ENCODE measurements at regions not wholly inside any gene's neighbourhood (a gene's known extent, or its start where the extent isn't known, plus 50 kb on each side); places are given as distances from the start of the nearest gene placed in this dataset.
"Not testable (repeated sequence)": the region's sequence is repeated elsewhere in the genome, so short reads cannot be mapped to it uniquely, and the experiment has no call there.

DNA sequence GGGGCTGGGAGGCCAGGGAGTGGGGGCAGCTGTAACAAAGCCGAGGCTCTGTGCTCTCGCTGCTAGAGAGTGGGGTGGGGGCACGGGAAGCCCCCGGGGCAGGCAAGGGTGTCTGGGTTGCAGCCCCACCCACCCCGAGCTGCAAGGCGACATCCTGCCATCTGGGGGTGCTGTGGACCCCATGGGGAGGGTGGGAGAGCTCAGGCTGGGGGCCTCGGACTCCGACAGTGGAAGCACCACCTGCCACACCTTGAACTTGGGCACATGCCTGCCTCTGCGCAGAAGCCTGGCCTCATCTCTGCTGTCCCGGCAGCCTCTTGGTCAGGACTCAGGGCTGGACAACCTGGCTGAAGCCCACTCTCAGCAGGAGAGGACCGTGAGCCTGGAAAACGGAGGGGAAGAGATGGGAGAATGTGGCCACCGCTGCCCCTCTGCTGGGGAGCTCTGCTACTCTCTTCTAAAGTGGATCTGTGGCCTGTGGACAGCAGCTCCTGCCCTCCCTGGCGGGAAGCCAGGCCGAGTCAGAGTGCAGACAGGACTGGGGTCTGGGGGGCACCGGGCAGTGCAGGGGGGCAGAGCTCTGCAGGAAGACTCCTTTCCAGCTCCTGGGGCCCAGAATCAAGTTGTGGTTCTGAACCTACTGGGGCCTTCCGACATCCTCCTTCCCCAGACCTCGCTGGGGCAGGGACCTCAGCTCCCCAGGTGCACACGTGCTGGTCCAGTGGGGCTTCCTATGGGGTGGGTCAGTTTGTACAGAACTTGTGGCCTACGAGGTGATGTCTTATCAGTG lies 207.2 kb downstream of the BANP start:
- dilution Hi-C loops (cut with MboI; ENCODE audit: extremely low pct_ligation_motif_present, low sequenced_read_pairs); H3K36me3 ChIP-seq (ENCODE audit: control insufficient read depth in 2 of 2, extremely low read depth in 1 of 2, insufficient read depth in 2 of 2, low read length in 2 of 2); FAIRE-seq; H3K27ac ChIP-seq (ENCODE audit: insufficient read depth, low read depth, low read length); H3K4me3 ChIP-seq (replicated peaks in 1 of 3; ENCODE audit: insufficient read depth in 1 of 3, low read depth in 1 of 3, low read length in 3 of 3); H3K9me1 ChIP-seq (replicated peaks; ENCODE audit: control insufficient read depth, extremely low read depth, insufficient read depth, low read length); DNase-seq (ENCODE audit: low read depth, low spot score); H3K79me2 ChIP-seq (ENCODE audit: control insufficient read depth, insufficient read depth, low read length); H3K4me2 ChIP-seq (ENCODE audit: insufficient read depth, low read length); H3K9ac ChIP-seq (replicated peaks; ENCODE audit: extremely low read depth, insufficient read depth, low read length); H3K9me3 ChIP-seq (replicated peaks; ENCODE audit: control insufficient read depth, insufficient read depth, low read length); intact Hi-C loops (cut with micrococcal nuclease); CTCF ChIA-PET; H2AFZ ChIP-seq (ENCODE audit: low read depth, low read length); H3K27me3 ChIP-seq (ENCODE audit: control insufficient read depth in 2 of 2, insufficient read depth in 2 of 2, low read length in 2 of 2); POLR2A ChIA-PET; H3K4me1 ChIP-seq (ENCODE audit: control insufficient read depth, extremely low read depth, insufficient read depth, low read length); BruUV-seq (replicated peaks); H4K20me1 ChIP-seq (replicated peaks; ENCODE audit: control insufficient read depth, extremely low read depth, insufficient read depth, low read length): not testable (repeated sequence)
- peak in 1 of 2 donors; percentile 4 for TF ChIP-seq CTCF (IDR thresholded peaks at IDR 0.05; ENCODE audit: extremely low read depth in 1 of 2, insufficient read depth in 1 of 2, low read depth in 1 of 2, low read length in 2 of 2)

GRCh38 chr16:88159046-88159896 lies 208.0 kb downstream of the BANP start:
- dilution Hi-C loops (cut with MboI; ENCODE audit: extremely low pct_ligation_motif_present, low sequenced_read_pairs); H3K79me2 ChIP-seq (ENCODE audit: control insufficient read depth, insufficient read depth, low read length); H4K20me1 ChIP-seq (replicated peaks; ENCODE audit: control insufficient read depth, extremely low read depth, insufficient read depth, low read length); H3K9me3 ChIP-seq (replicated peaks; ENCODE audit: control insufficient read depth, insufficient read depth, low read length); H3K4me3 ChIP-seq (replicated peaks in 1 of 3; ENCODE audit: insufficient read depth in 1 of 3, low read depth in 1 of 3, low read length in 3 of 3); FAIRE-seq; H3K36me3 ChIP-seq (ENCODE audit: control insufficient read depth in 2 of 2, extremely low read depth in 1 of 2, insufficient read depth in 2 of 2, low read length in 2 of 2); H2AFZ ChIP-seq (ENCODE audit: low read depth, low read length); intact Hi-C loops (cut with micrococcal nuclease); H3K4me1 ChIP-seq (ENCODE audit: control insufficient read depth, extremely low read depth, insufficient read depth, low read length); BruUV-seq (replicated peaks); H3K27me3 ChIP-seq (ENCODE audit: control insufficient read depth in 2 of 2, insufficient read depth in 2 of 2, low read length in 2 of 2); H3K4me2 ChIP-seq (ENCODE audit: insufficient read depth, low read length); H3K27ac ChIP-seq (ENCODE audit: insufficient read depth, low read depth, low read length); DNase-seq (ENCODE audit: low read depth, low spot score); H3K9ac ChIP-seq (replicated peaks; ENCODE audit: extremely low read depth, insufficient read depth, low read length); CTCF ChIA-PET; POLR2A ChIA-PET; H3K9me1 ChIP-seq (replicated peaks; ENCODE audit: control insufficient read depth, extremely low read depth, insufficient read depth, low read length): not testable (repeated sequence)

DNA sequence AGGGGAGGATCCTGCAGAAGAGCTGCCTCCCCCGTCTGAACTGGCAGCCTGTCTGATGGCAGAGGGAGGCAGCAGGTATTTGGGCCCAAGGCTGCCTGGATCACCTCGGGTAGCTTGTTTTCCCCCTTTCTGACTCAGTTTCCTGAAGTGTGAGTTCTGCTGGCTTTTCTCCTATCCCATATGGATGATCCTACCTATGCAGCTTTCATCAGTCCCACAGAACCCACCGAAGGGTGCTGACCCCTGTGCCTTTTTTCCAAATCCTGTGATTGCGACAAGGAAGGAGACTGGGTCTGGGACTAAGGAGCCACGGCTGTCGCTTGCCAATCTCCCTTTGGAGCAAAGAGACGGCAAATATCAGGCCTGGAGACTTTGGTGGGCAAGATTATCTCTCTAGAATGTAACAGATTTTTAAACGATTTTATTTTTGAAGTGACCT lies 208.7 kb downstream of the BANP start:
- intact Hi-C loops (cut with micrococcal nuclease); H2AFZ ChIP-seq (ENCODE audit: low read depth, low read length); H3K4me2 ChIP-seq (ENCODE audit: insufficient read depth, low read length); FAIRE-seq; H3K36me3 ChIP-seq (ENCODE audit: control insufficient read depth in 2 of 2, extremely low read depth in 1 of 2, insufficient read depth in 2 of 2, low read length in 2 of 2); BruUV-seq (replicated peaks); H3K4me3 ChIP-seq (replicated peaks in 1 of 3; ENCODE audit: insufficient read depth in 1 of 3, low read depth in 1 of 3, low read length in 3 of 3); H3K27ac ChIP-seq (ENCODE audit: insufficient read depth, low read depth, low read length); CTCF ChIA-PET; H3K9me3 ChIP-seq (replicated peaks; ENCODE audit: control insufficient read depth, insufficient read depth, low read length); H3K9me1 ChIP-seq (replicated peaks; ENCODE audit: control insufficient read depth, extremely low read depth, insufficient read depth, low read length); H4K20me1 ChIP-seq (replicated peaks; ENCODE audit: control insufficient read depth, extremely low read depth, insufficient read depth, low read length); POLR2A ChIA-PET; H3K27me3 ChIP-seq (ENCODE audit: control insufficient read depth in 2 of 2, insufficient read depth in 2 of 2, low read length in 2 of 2); dilution Hi-C loops (cut with MboI; ENCODE audit: extremely low pct_ligation_motif_present, low sequenced_read_pairs); H3K4me1 ChIP-seq (ENCODE audit: control insufficient read depth, extremely low read depth, insufficient read depth, low read length); DNase-seq (ENCODE audit: low read depth, low spot score); H3K79me2 ChIP-seq (ENCODE audit: control insufficient read depth, insufficient read depth, low read length); H3K9ac ChIP-seq (replicated peaks; ENCODE audit: extremely low read depth, insufficient read depth, low read length): not testable (repeated sequence)
